ENCODE measurements at regions not wholly inside any gene's neighbourhood (a gene's known extent, or its start where the extent isn't known, plus 50 kb on each side); places are given as distances from the start of the nearest gene placed in this dataset.

DNA sequence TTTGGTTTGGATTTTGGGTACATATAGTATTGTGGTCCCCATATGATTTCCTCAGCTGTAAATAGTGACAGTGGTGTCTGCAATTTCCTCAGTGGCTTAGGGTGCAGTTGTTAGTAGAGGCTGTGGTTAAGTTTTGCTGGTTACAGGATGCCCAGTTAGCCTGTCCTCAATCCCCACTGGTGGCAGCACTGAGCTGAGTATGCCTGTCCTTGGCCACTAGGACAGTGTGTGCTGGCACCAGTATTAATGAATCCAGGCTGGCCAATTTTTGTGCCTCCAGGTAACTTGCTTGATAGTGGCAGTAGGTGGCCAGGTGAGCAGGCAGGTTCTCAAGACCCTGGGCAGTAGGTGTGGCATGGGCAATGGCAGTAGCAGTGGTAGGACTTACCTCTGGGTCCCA lies 973.1 kb downstream of the TMEM182 start:
- no peak for DNase-seq (ENCODE audit: low read depth)

DNA sequence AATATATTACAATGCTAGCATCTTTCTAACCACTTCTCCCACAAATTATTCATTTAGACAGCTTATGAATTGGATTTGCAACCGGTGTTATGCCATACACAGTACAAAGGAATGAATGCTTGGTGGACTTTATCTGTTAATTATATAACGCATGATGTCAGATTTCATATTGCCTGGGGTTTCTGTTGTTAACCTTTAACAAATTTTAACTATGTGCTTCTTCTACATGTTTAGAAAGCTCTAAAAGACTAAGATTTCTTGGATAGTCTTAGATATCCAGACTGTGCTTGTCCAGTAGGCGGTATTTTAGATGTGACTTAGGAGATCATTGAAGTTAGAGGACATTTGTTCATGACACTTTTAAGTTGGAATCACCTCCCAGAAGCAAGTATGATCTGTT lies 976.3 kb downstream of the TMEM182 start:
- DNase-seq (ENCODE audit: low read depth), result no peak

DNA sequence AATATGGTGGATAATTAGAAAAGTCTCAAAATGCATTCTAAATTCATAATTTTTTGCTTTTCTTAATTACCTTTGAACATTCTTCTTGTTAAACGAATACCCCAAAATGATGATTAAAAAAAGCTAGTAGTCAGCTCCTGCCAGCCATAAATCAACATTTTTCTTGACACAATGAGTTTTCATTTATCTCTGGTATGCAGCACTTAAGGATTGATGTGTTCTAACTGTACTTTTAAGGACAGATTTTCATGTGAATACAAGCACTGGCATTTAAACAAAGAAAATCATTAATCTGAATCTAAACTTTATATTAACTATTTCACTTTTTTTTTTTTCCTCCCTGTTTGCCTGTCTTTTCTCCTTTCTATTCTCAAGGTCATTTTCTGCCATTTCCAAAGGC lies 976.8 kb downstream of the TMEM182 start:
- no peak for DNase-seq (ENCODE audit: low read depth)

DNA sequence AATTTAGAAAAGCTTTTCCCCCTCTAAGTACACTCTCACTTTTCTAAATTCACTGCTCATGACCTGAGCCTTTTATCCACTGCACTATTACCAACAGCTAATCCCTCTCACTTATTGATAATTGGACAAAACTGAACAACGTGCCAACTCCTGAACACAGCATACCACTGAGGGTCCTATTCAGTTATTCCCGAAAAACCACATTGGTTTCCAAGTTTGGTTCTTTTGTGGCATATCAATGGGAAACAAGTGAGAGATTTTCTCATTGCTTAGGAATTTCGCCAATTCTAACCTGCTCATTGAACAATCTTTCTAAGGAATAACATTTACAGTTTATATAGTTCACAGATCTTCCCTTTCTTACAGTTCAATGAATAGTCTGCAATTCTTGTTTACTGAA lies 977.4 kb downstream of the TMEM182 start:
- DNase-seq (ENCODE audit: low read depth), result no peak

DNA sequence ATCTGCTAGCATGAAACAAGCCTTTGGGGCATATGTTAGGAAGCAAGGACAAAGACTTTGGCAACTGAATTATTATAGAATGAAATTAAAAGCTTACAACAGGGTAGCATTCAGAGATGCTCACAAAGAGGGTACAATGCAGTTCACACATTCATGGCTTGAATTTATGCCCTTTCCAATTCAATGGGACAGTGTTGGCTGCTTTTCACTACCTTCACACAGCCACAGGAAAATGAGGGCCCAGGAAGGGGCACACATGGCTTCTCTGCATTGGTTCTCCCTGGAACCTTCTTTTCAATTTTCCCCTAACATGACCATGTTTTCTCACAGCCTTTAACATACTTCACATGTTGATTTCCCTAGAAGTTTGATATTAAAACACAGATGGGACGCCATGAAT lies 978.1 kb downstream of the TMEM182 start:
- no peak for DNase-seq (ENCODE audit: low read depth)

DNA sequence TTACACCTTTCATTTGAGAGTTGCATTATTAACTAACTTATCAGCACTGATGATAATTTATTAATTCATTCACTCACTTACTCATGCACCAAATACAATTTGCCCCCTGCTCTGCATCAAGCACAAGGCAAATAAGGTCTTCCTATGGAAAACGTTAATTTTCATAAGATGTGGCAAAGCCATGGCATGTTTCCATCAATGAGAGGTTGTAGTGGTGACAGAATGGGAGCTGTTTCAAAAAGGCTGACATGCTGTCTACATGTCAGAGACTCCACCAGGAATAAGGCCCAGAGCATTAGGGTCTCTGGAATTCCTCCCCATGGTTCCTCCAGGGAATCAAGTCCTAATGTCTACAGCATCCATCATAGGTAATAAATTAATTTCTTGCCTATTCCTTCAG lies 978.8 kb downstream of the TMEM182 start:
- no peak for DNase-seq (ENCODE audit: low read depth)

DNA sequence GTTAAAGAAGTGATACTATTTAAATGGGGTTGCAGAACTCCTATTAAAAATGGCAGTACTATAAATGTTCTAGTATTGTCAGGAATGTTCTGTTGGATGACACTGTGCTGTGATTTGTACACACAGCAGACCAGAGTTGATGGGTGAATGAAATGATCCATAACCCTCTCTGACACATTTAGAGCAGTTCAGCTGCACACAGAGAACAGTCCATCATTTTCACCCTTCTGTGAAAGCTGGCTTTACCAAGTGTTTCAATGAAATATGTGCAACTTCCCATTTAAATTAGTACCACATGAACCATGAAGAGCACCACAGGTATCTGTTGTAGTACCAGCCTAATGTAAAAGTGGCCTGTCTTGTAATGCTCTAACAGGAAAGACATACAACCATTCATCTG lies 981.4 kb downstream of the TMEM182 start:
- no peak for DNase-seq (ENCODE audit: low read depth)

DNA sequence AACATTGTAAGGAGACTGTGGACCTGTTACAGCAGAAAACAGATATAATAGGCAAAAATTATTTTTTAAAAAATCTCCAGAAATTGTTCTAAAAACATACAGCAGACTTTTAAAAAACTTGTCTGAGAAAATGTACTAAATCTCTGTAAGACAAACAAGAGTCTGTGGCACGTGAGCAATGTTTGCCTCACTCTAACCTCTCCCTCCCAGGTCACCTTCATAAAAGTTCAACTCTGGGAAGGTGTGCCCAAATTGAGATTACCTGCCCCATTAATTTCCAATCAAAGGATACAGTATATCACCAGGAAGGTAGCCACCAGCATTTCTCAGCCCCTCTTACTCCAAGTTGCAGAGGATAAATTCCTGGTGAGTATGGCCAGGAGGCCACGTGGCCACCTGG lies 992.7 kb downstream of the TMEM182 start:
- DNase-seq (ENCODE audit: low read depth), result no peak

DNA sequence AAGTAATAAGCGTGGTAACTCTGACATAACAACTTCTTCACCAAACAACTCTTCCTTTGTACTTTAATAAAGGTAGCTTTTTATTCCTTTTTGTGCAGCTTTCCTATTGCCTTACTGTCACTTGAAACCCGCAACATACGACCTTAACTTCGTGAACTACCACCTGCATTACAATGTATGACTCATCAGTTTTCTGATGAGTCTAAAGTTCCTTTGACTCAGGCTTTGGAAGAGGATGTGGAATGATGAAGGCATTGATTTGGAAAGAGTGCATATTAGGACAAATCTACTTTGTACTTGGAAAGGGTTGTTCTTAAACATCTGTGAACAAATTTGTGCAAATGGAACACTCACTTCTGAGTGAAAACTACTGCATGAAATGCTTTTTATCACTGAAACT lies 1012.1 kb downstream of the TMEM182 start:
- DNase-seq (ENCODE audit: low read depth), result peak; percentile 30

DNA sequence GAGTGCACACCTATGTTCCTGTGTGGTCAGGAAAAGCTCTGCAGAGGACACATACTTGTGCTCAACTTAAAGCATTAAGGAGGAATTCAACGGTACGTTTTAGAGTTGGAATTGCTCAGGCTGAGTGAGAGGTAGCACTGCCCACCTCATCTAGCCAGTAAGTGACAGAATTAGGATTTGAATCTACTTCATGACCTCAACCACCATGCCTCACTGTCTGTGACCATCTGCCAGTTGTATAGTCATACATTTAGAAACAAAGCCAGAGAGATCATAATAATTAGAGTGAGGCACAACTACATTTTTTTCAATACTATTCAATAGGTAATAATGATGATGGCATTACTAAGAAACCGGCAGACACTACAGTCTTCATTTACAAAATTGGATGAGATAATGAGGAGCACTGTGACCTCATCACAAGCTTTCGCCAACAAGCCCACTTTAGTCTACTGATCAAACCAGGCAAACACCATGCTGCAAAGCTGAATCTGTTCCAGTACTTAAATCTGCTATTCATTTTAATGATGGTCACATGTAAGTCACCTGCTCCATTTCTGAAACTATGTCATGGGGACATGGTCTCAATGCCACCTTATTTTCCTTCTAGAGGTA lies 1018.4 kb downstream of the TMEM182 start:
- DNase-seq (ENCODE audit: low read depth), result no peak

DNA sequence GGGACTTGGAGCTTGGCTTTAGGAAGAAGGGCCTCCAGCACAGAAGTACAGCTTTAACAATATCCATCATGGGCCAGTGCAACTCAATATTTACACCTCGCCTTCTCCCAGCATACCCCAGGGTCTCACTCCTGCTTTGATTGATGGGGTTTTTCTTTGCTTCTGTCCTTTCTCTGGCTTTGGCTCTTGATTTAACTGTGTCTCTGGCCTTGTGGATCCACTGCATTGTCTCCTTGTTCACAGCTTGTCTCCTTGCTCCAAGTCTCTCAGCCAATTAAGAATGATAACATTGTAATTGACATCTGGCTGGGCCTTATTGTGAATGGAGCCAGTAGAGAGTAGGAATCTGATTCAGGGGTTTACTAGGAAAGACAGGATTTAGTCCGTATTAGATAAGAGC lies 1019.5 kb downstream of the TMEM182 start:
- DNase-seq (ENCODE audit: low read depth), result no peak

DNA sequence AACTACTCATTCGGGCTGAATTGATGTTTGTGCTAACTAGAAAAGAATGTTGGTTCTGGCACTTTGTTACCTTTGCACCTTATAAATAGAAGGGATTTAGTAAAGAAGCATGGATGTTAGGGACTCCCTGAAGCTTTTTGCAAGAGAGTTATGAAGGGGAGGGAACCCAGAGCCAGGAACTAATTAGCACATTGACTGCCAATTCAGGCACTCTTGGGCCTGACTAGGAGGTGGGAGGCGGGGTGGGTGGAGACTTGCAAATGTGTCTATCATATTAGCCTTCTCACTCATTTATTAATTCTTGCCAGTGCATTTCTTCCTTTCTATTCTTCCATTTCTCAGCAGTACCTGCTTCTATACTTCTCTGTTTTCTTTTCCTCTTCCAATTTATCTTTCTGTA lies 1022.4 kb downstream of the TMEM182 start:
- no peak for DNase-seq (ENCODE audit: low read depth)

DNA sequence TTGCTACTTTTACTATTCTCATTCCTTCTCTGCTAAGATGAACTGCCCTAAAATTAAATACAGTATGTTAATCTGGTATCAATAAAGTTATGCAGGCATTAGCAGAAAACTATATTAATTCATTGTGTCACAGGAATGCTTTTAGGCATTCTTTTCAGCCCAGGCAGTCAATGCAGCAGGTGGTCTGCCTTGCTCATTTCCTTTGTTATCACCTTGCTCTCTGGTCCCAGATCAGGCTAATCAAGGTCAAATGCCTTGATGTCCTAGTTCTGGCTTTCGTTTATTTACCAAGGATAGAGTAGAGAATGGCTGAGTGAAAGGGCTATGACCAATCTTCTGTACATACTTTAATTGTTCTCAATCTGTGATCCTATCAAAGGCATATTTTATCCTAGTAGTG lies 1023.6 kb downstream of the TMEM182 start:
- no peak for DNase-seq (ENCODE audit: low read depth)

DNA sequence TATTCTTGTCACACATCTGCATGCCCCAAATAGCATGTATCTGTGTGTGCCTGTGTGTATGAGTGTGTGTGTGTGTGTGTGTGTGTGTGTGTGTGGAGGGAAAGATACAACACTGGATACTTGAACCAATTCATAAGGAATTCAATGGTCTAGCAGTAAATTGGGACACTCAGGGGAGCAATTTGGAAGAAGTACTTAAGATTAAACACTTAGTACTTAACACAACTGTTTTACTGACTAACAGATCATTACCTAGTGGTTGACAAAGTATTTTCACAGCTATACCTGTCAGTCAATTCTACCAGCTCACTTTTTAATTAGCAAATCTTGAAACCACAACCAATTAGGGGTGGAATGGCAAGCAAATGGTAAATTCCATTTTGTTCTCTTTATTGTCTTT lies 1024.1 kb downstream of the TMEM182 start:
- no peak for DNase-seq (ENCODE audit: low read depth)

DNA sequence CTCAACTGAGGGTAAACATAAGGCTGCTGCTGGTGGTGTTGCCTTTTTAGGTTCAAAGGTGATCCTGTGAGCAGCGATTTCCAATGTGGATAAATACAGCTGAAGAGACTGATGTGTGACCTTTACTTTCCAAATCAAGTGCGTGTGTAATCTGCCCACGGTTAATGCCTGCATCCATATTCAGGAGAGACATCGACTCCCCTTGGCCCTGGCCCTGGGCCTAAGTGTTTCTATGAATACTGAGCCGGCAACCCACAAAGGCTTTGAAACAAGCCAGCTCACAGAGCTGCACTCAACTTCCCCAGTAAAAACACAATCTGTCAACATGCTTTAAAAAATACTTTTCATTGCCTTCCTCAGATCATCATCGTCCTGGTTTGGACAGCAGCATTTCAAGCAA lies 1026.6 kb downstream of the TMEM182 start:
- peak; percentile 5 for DNase-seq (ENCODE audit: low read depth)

DNA sequence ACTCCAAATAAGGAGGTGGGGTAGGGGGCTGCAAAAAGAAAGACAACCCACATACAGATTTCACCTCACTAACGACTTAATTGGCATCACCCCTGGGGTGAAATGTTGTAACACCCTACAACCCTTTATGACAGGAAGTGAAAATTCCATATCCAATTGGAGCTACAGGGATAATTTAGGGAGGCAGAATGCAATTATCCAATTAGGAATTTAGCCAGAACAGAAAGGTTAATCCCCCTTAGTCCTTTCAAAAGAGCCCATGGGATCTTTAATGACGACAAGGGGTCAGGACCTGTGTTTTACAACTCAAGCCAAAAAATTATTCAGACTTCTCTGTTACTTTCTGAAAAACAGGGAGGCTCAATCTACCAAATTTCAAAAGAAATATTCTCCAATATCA lies 1027.1 kb downstream of the TMEM182 start:
- DNase-seq (ENCODE audit: low read depth), result no peak

DNA sequence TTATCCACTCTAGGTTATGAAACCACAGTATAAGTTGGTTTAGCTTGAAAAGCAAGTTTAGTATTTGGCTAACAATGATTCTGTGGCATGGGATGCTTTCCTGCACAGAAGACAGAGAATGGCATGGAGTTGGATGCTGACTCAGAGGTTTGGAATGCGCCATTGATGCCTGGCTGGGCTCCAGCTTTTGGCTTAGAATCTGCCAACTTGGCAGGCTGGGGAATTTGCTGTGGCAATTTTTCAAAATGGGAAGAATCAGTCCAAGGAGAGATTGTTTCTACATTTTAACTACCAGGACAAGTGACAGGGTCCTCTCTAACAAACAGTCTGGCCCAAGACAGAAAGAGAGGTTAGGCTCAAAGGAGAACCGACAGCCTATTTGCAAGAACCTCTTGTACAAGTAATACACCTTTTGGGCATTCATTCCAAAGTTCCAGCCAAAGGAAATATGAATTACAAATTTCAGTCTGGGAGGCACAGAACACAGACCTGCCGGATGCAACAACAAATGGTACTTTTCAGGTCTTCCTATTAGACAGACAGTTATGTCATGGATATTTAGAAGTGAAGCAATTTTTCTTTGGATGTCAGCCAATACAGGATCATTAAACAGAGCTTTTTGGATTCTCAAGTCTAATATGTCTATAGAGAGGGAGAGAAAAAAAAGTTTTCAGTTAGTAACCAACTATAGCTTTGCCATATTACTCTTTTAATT lies 1027.7 kb downstream of the TMEM182 start:
- DNase-seq (ENCODE audit: low read depth), result peak; percentile 83

DNA sequence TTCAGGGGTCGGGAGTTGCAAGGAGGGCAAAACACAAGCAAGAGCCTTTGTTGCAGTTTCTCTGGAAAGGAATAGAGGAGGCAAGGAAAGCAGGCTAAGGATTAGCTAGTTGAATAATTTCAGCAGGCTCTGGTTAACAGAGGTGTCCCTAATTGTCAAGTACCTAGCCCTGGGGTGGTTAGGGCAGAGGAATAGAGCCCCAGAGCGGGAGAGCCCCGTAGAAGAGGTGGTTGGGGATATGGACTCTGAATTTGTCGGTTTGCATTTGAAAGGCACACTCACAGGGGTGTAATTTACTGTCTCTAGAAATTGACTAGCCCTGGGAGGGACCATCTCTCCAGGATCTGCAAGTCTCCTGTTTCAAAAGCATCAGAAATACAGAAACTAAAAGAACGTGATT lies 1030.2 kb downstream of the TMEM182 start:
- no peak for DNase-seq (ENCODE audit: low read depth)

DNA sequence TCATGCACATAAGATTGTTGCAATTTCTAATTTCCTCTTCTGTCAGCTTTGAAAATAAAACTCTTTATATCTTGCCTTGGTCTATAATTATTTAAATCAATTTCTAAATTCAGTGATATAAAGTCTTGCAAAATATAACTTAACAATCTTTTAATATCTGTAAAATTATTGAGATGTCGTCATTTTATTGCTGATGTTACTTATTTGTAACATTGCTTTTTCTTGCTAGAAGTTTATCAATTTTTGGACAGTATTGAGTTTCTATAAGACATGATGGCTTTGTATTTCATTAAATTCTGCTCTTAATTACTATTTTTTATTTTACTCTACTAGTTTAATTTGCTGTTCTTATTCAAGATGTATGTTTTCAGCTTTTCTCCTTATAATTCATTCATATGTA lies 1036.5 kb downstream of the TMEM182 start:
- DNase-seq (ENCODE audit: low read depth), result no peak

DNA sequence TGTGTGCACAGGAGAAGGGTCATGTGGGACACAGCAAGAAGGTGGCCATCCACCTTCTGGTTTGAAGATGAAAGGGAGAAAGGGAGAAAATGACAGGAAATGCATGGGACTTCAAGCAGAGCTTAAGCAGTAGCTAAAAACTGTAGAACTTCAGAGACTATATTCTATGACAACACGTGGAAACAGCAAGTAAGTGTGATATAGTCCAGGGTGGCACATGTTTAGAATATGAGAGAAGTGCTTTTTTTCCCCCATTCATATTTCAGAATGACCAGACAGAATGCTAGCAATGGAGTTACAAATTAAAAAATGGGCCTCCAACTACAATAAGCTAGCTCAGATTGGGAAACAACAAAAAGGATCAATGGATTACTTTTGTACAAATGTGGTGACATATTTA lies 1042.2 kb downstream of the TMEM182 start:
- DNase-seq (ENCODE audit: low read depth), result no peak

DNA sequence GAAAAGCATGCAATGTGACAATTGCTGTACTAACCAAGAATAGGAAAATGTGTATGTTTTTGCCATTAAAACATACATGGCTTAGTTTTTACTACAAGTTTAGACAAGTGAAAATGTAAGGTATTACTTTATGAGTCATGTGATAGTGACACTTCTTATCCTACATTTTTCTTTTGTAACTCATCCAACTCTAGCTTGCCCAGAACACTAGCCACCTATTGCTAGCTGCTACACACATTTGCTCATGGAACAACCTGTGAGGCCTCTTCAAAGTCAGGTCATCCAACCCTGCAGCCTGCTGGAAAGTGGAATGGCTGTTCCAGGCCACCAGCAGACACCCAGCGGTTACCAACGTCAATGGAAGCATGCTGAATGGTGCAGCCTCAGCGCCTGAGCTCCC lies 1043.9 kb downstream of the TMEM182 start:
- no peak for DNase-seq (ENCODE audit: low read depth)

DNA sequence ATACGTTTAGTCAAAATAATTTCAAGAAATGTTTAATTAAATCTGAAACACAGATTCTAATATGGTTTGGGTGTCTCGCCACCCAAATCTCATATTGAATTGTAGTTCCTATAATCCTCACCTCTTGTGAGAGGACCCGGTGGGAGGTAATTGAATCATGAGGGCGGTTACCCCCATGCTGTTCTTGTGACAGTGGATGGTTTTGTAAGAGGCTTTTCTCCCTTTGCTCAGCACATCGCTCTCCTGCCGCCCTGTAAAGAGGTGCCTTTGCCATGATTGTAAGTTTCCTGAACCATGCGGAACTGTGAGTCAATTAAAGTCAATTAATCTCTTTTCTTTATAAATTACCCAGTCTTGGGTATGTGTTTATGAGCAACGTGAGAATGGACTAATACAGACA lies 1045.1 kb upstream of the POU3F3 start:
- no peak for DNase-seq (ENCODE audit: low read depth)

DNA sequence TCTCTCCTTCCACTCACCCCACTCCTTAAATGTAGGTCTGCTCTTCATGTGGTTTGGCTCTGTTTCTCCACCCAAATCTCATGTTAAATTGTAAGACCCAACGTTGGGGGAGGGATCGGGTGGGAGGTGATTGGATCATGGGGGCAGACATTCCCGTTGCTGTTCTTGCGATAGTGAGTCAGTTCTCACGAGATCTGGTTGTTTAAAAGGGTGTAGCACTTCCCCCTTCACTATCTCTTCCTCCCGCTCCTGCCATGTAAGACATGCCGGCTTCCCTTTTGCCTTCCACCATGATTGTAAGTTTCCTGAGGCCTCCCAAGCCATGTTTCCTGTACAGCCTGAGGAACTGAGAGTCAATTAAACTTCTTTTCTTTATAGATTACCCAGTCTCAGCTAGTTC lies 1044.5 kb upstream of the POU3F3 start:
- no peak for DNase-seq (ENCODE audit: low read depth)

DNA sequence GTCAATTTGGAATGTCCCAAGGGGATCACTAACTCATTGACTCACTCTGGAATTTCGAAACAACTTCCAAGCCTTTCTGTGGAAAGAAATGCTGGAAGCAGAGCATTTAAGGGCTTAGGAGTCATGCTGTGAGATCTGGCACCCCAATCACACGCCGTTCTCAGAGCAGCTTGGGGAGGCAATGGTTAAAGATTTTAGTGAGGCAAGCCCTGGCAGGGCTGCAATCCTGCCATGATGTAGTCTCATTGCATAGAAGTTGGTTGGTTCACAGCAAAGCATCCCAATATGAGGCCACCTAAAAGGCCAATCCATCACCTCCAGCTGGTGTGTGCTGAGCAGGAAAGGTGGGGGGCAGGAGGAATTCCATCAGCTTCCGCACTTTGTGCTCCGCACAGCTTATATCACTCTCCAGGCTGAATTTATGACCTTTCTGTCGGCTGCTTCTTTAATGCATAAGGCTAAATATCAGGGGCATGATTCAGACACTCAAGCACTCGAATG lies 1043.9 kb upstream of the POU3F3 start:
- peak; percentile 28 for DNase-seq (ENCODE audit: low read depth)
